Mesendoderm (in vitro differentiated cells): ENCODE measurements at regions not wholly inside any gene's neighbourhood (a gene's known extent, or its start where the extent isn't known, plus 50 kb on each side); places are given as distances from the start of the nearest gene placed in this dataset.
"Not testable (repeated sequence)": the region's sequence is repeated elsewhere in the genome, so short reads cannot be mapped to it uniquely, and the experiment has no call there.

Source experiments
- DNase-seq: peaks from one replicate; pipeline ENCODE4 v3.0.0; 2013
- H2AK5ac ChIP-seq: 2 replicates; pipeline ENCODE4 v1.6.1; 2013; ENCODE audit warnings: low read length, inconsistent platforms
- H2BK120ac ChIP-seq: 2 replicates; pipeline ENCODE4 v1.6.1; 2013; ENCODE audit warnings: low read depth, mild to moderate bottlenecking, low read length, moderate library complexity, mixed read lengths
- H2BK15ac ChIP-seq: replicated peaks from 2 replicates; pipeline ENCODE4 v1.6.1; 2013; ENCODE audit warnings: low read depth, mild to moderate bottlenecking, moderate library complexity
- H2BK5ac ChIP-seq: 2 replicates; pipeline ENCODE4 v1.6.1; 2013; ENCODE audit warnings: low read length, inconsistent platforms
- H3K18ac ChIP-seq: 2 replicates; pipeline ENCODE4 v1.6.1; 2013; ENCODE audit warnings: mild to moderate bottlenecking, low read length, mixed read lengths
- H3K23ac ChIP-seq: one replicate; pipeline ENCODE4 v1.6.1; 2013; ENCODE audit warnings: low read length
- H3K27ac ChIP-seq: 2 replicates; pipeline ENCODE4 v1.5.1; 2013; ENCODE audit warnings: low read depth, mild to moderate bottlenecking, inconsistent platforms, low read length, moderate library complexity
- H3K27me3 ChIP-seq: 2 replicates; pipeline ENCODE4 v1.6.1; 2013; ENCODE audit warnings: low read length, control low read depth, mild to moderate bottlenecking, inconsistent platforms; ENCODE audit not compliant: insufficient read depth, poor library complexity
- H3K36me3 ChIP-seq: 2 replicates; pipeline ENCODE4 v1.6.1; 2013; ENCODE audit warnings: low read length, inconsistent platforms; ENCODE audit not compliant: control insufficient read depth, insufficient read depth
- H3K4ac ChIP-seq: one replicate; pipeline ENCODE4 v1.6.1; 2013; ENCODE audit warnings: low read depth, mild to moderate bottlenecking, low read length, moderate library complexity
- H3K4me1 ChIP-seq: 2 replicates; pipeline ENCODE4 v1.6.1; 2013; ENCODE audit warnings: low read depth, low read length, inconsistent platforms; ENCODE audit not compliant: control insufficient read depth
- H3K4me2 ChIP-seq: 2 replicates; pipeline ENCODE4 v1.6.1; 2013; ENCODE audit warnings: low read length
- H3K4me3 ChIP-seq: 2 replicates; pipeline ENCODE4 v1.5.1; 2013; ENCODE audit warnings: mild to moderate bottlenecking, low read length
- H3K56ac ChIP-seq: one replicate; pipeline ENCODE4 v1.6.1; 2013; ENCODE audit warnings: low read length
- H3K79me1 ChIP-seq: 2 replicates; pipeline ENCODE4 v1.6.1; 2013; ENCODE audit warnings: low read length, inconsistent platforms
- H3K79me2 ChIP-seq: 2 replicates; pipeline ENCODE4 v1.6.1; 2013; ENCODE audit warnings: mild to moderate bottlenecking, low read length; ENCODE audit not compliant: control insufficient read depth, insufficient read depth
- H3K9ac ChIP-seq: 2 replicates; pipeline ENCODE4 v1.6.1; 2013; ENCODE audit warnings: low read length, inconsistent platforms
- H4K5ac ChIP-seq: one replicate; pipeline ENCODE4 v1.6.1; 2013; ENCODE audit warnings: low read length
- H4K8ac ChIP-seq: one replicate; pipeline ENCODE4 v1.6.1; 2013; ENCODE audit warnings: low read depth, mild to moderate bottlenecking, control low read depth, low read length, moderate library complexity
- WGBS: extraction: QIAGEN DNeasy Blood & Tissue Kit; methylation state at CpG from one replicate; pipeline ENCODE4 v1.1.7; 2013; ENCODE audit warnings: low lambda C conversion rate, missing lambda C conversion rate; ENCODE audit not compliant: insufficient coverage; ENCODE audit errors: extremely low coverage; 5-methylcytosine and 5-hydroxymethylcytosine counted together

- no CpG with 5 or more reads among the region's 5 CpGs for WGBS
- not testable (repeated sequence) for H3K4me2 ChIP-seq, H3K4me1 ChIP-seq, H3K27me3 ChIP-seq, DNase-seq, H3K23ac ChIP-seq, H4K5ac ChIP-seq, H3K36me3 ChIP-seq, H3K79me2 ChIP-seq, H3K79me1 ChIP-seq, H3K4me3 ChIP-seq, H2BK5ac ChIP-seq, H4K8ac ChIP-seq, H2BK120ac ChIP-seq, H3K4ac ChIP-seq, H2AK5ac ChIP-seq, H3K27ac ChIP-seq, H3K9ac ChIP-seq, H3K18ac ChIP-seq, H2BK15ac ChIP-seq, H3K56ac ChIP-seq
Observed at GRCh38 chr1:121088568-121088967, 95.6 kb downstream of the FAM72B start.

- not testable (repeated sequence) for H3K27me3 ChIP-seq, H2AK5ac ChIP-seq, H4K5ac ChIP-seq, H3K4me3 ChIP-seq, H3K79me2 ChIP-seq, H3K4ac ChIP-seq, H4K8ac ChIP-seq, H3K27ac ChIP-seq, H3K9ac ChIP-seq, H2BK15ac ChIP-seq, H3K36me3 ChIP-seq, H2BK120ac ChIP-seq, H3K18ac ChIP-seq, H3K4me1 ChIP-seq, H3K23ac ChIP-seq, H2BK5ac ChIP-seq, DNase-seq, H3K56ac ChIP-seq, H3K4me2 ChIP-seq, H3K79me1 ChIP-seq
- no CpG with 5 or more reads among the region's 2 CpGs for WGBS
Observed at GRCh38 chr1:121092329-121092968, 91.7 kb downstream of the FAM72B start.

- H2BK5ac ChIP-seq, H2BK15ac ChIP-seq, H2AK5ac ChIP-seq, H3K23ac ChIP-seq, H3K9ac ChIP-seq, H3K56ac ChIP-seq, H3K27me3 ChIP-seq, H3K18ac ChIP-seq, H4K8ac ChIP-seq, H3K27ac ChIP-seq, H3K4ac ChIP-seq, H3K36me3 ChIP-seq, H3K79me2 ChIP-seq, H3K79me1 ChIP-seq, H3K4me1 ChIP-seq, H3K4me2 ChIP-seq, H3K4me3 ChIP-seq, H4K5ac ChIP-seq, H2BK120ac ChIP-seq, DNase-seq: not testable (repeated sequence)
- WGBS, result no CpG with 5 or more reads among the region's 2 CpGs
Observed at GRCh38 chr1:121095014-121095413, 89.1 kb downstream of the FAM72B start.

GRCh38 chr1:121097127-121097866 lies 86.8 kb downstream of the FAM72B start:
- H3K56ac ChIP-seq, H3K27ac ChIP-seq, H2BK5ac ChIP-seq, H2BK120ac ChIP-seq, H3K4me1 ChIP-seq, H3K4ac ChIP-seq, H2AK5ac ChIP-seq, H3K4me2 ChIP-seq, H3K27me3 ChIP-seq, H3K79me1 ChIP-seq, H4K8ac ChIP-seq, H2BK15ac ChIP-seq, H3K4me3 ChIP-seq, H3K9ac ChIP-seq, H3K18ac ChIP-seq, H4K5ac ChIP-seq, H3K36me3 ChIP-seq, H3K23ac ChIP-seq, H3K79me2 ChIP-seq: not testable (repeated sequence)
- peak; percentile 83 for DNase-seq
- no CpG with 5 or more reads among the region's 69 CpGs for WGBS

- not testable (repeated sequence) for H3K4me1 ChIP-seq, H3K79me2 ChIP-seq, H3K27me3 ChIP-seq, H3K4me3 ChIP-seq, H3K4ac ChIP-seq, H4K8ac ChIP-seq, H3K56ac ChIP-seq, H3K27ac ChIP-seq, H3K79me1 ChIP-seq, H2BK5ac ChIP-seq, H3K18ac ChIP-seq, H2BK15ac ChIP-seq, H3K9ac ChIP-seq, H3K23ac ChIP-seq, H2BK120ac ChIP-seq, H3K36me3 ChIP-seq, H2AK5ac ChIP-seq, H4K5ac ChIP-seq
- H3K4me2 ChIP-seq, result peak overlapping the region; percentile 31
- peak; percentile 13 for DNase-seq
- WGBS, result no CpG with 5 or more reads among the region's 21 CpGs
Observed at GRCh38 chr1:121097867-121098215, 86.3 kb downstream of the FAM72B start.

GRCh38 chr1:121109025-121109424 lies 75.1 kb downstream of the FAM72B start:
- H3K79me2 ChIP-seq, H3K27ac ChIP-seq, DNase-seq, H2BK5ac ChIP-seq, H3K27me3 ChIP-seq, H3K4me2 ChIP-seq, H3K4ac ChIP-seq, H2BK120ac ChIP-seq, H3K9ac ChIP-seq, H3K4me1 ChIP-seq, H3K79me1 ChIP-seq, H4K5ac ChIP-seq, H3K56ac ChIP-seq, H3K18ac ChIP-seq, H3K4me3 ChIP-seq, H2BK15ac ChIP-seq, H2AK5ac ChIP-seq, H3K36me3 ChIP-seq, H4K8ac ChIP-seq, H3K23ac ChIP-seq: not testable (repeated sequence)
- no CpG with 5 or more reads among the region's 1 CpG for WGBS
